ENCODE measurements at regions not wholly inside any gene's neighbourhood (a gene's known extent, or its start where the extent isn't known, plus 50 kb on each side); places are given as distances from the start of the nearest gene placed in this dataset.

GRCh38 chr15:77764095-77764494 is 131.4 kb upstream of the LINGO1 start:
- TF ChIP-seq POLR2AphosphoS5 (IDR thresholded peaks at IDR 0.05; ENCODE audit: low read depth, low read length) = no peak
- TF ChIP-seq REST (IDR thresholded peaks at IDR 0.05; ENCODE audit: insufficient read depth in 1 of 2, low read depth in 2 of 2, low read length in 2 of 2) = no peak
- TF ChIP-seq TAF1 (IDR thresholded peaks at IDR 0.05; ENCODE audit: borderline replicate concordance, insufficient read depth, low read length) = no peak
- TF ChIP-seq SIN3A (IDR thresholded peaks at IDR 0.05; ENCODE audit: borderline replicate concordance, insufficient read depth, low read length) = no peak
- no peak for TF ChIP-seq FOXP2 (optimal IDR thresholded peaks at IDR 0.05; ENCODE audit: borderline replicate concordance, extremely low read depth, extremely low read length, insufficient read depth)

- TF ChIP-seq POLR2AphosphoS5 (IDR thresholded peaks at IDR 0.05; ENCODE audit: low read depth, low read length) (no peak), FOXP2 (optimal IDR thresholded peaks at IDR 0.05; ENCODE audit: borderline replicate concordance, extremely low read depth, extremely low read length, insufficient read depth) (no peak), REST (IDR thresholded peaks at IDR 0.05; ENCODE audit: insufficient read depth in 1 of 2, low read depth in 2 of 2, low read length in 2 of 2) (no peak), SIN3A (IDR thresholded peaks at IDR 0.05; ENCODE audit: borderline replicate concordance, insufficient read depth, low read length) (no peak), TAF1 (IDR thresholded peaks at IDR 0.05; ENCODE audit: borderline replicate concordance, insufficient read depth, low read length) (no peak)
These were observed 130.1 kb upstream of the LINGO1 start for GRCh38 chr15:77762747-77763355.

GRCh38 chr15:77759896-77760592 is 127.3 kb upstream of the LINGO1 start:
- no peak for TF ChIP-seq REST (IDR thresholded peaks at IDR 0.05; ENCODE audit: insufficient read depth in 1 of 2, low read depth in 2 of 2, low read length in 2 of 2)
- TF ChIP-seq FOXP2 (optimal IDR thresholded peaks at IDR 0.05; ENCODE audit: borderline replicate concordance, extremely low read depth, extremely low read length, insufficient read depth) = no peak
- TF ChIP-seq SIN3A (IDR thresholded peaks at IDR 0.05; ENCODE audit: borderline replicate concordance, insufficient read depth, low read length) = no peak
- no peak for TF ChIP-seq TAF1 (IDR thresholded peaks at IDR 0.05; ENCODE audit: borderline replicate concordance, insufficient read depth, low read length)
- TF ChIP-seq POLR2AphosphoS5 (IDR thresholded peaks at IDR 0.05; ENCODE audit: low read depth, low read length) = no peak

DNA sequence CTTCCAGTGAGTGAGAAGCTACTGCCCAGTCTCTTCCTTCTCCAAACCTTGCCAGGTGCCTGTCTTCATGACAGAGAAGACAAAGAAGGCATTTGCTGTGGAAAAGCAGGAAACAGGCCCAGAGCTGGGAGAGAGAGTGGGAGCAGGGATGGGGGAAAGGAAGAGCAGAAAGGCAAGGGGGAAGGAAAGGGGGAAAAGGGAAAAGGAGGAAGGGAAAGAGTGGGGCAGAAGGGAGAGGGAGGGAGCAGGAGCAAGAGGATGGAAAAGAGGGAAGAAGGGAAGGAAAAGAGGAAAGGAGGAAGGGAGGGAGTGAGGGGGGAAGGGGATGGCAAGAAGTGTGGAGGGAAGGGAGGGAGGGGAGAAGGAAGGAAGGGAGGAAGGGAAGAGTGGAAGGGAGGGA is 121.2 kb upstream of the LINGO1 start:
- no peak for TF ChIP-seq FOXP2 (optimal IDR thresholded peaks at IDR 0.05; ENCODE audit: borderline replicate concordance, extremely low read depth, extremely low read length, insufficient read depth)
- no peak; a peak in 1 of 4 replicates for TF ChIP-seq REST (IDR thresholded peaks at IDR 0.05; ENCODE audit: insufficient read depth in 1 of 2, low read depth in 2 of 2, low read length in 2 of 2)
- no peak for TF ChIP-seq SIN3A (IDR thresholded peaks at IDR 0.05; ENCODE audit: borderline replicate concordance, insufficient read depth, low read length)
- TF ChIP-seq TAF1 (IDR thresholded peaks at IDR 0.05; ENCODE audit: borderline replicate concordance, insufficient read depth, low read length) = no peak
- TF ChIP-seq POLR2AphosphoS5 (IDR thresholded peaks at IDR 0.05; ENCODE audit: low read depth, low read length) = no peak

All from PFSK-1 (cell line).